Duodenal mucosa (tissue), 2 donors: ENCODE measurements at regions not wholly inside any gene's neighbourhood (a gene's known extent, or its start where the extent isn't known, plus 50 kb on each side); places are given as distances from the start of the nearest gene placed in this dataset.

Source experiments
- H3K27ac ChIP-seq: one replicate; pipeline ENCODE4 v1.7.0; 2013; ENCODE audit warnings: low read depth, low read length
- H3K27me3 ChIP-seq, 2 donors: one replicate each; pipeline ENCODE4 v1.7.0; 2013; ENCODE audit warnings: low read length in 2 of 2, control low read depth in 1 of 2; ENCODE audit not compliant: insufficient read depth in 2 of 2, control insufficient read depth in 1 of 2
- H3K36me3 ChIP-seq, 2 donors: one replicate each; pipeline ENCODE4 v1.7.0; 2013; ENCODE audit warnings: low read length in 2 of 2, control low read depth in 1 of 2; ENCODE audit not compliant: insufficient read depth in 2 of 2, control insufficient read depth in 1 of 2
- H3K4me1 ChIP-seq, 2 donors: one replicate each; pipeline ENCODE4 v1.7.0; 2013; ENCODE audit warnings: low read length in 2 of 2, control low read depth in 1 of 2; ENCODE audit not compliant: insufficient read depth in 2 of 2, control insufficient read depth in 1 of 2
- H3K4me3 ChIP-seq, 2 donors: one replicate each; pipeline ENCODE4 v1.7.0; 2013; ENCODE audit warnings: low read length in 2 of 2, low read depth in 1 of 2
- H3K9ac ChIP-seq, 2 donors: one replicate each; pipeline ENCODE4 v1.7.0; 2013; ENCODE audit warnings: low read length in 2 of 2, low read depth in 1 of 2
- H3K9me3 ChIP-seq, 2 donors: one replicate each; pipeline ENCODE4 v1.7.0; 2013; ENCODE audit warnings: low read length in 2 of 2, control low read depth in 1 of 2; ENCODE audit not compliant: control insufficient read depth in 1 of 2

GRCh38 chr11:115751243-115752015 is 247.2 kb upstream of the CADM1 start:
- H3K9me3 ChIP-seq = no peaks in the 10 kb centered on the region
- H3K4me3 ChIP-seq = no peak overlapping the region
- no peaks in the 10 kb centered on the region for H3K4me1 ChIP-seq
- H3K27ac ChIP-seq = no peak overlapping the region
- H3K36me3 ChIP-seq = no peaks in the 10 kb centered on the region
- H3K27me3 ChIP-seq = no peaks in the 10 kb centered on the region
- H3K9ac ChIP-seq = no peak overlapping the region

- Histone ChIP-seq H3K27ac (no peak overlapping the region), H3K9ac (no peak overlapping the region), H3K4me1 (no peaks in the 10 kb centered on the region), H3K4me3 (no peak overlapping the region), H3K27me3 (no peaks in the 10 kb centered on the region), H3K36me3 (no peaks in the 10 kb centered on the region), H3K9me3 (no peaks in the 10 kb centered on the region)
Measured at GRCh38 chr11:115745610-115746512, 241.6 kb upstream of the CADM1 start.

GRCh38 chr11:115745066-115745465 is 240.9 kb upstream of the CADM1 start:
- H3K9me3 ChIP-seq = no peaks in the 10 kb centered on the region
- H3K4me3 ChIP-seq = no peak overlapping the region
- no peaks in the 10 kb centered on the region for H3K27me3 ChIP-seq
- H3K27ac ChIP-seq = no peak overlapping the region
- no peaks in the 10 kb centered on the region for H3K4me1 ChIP-seq
- H3K9ac ChIP-seq = no peak overlapping the region
- H3K36me3 ChIP-seq = no peaks in the 10 kb centered on the region

- Histone ChIP-seq H3K4me3 (no peak overlapping the region), H3K36me3 (no peaks in the 10 kb centered on the region), H3K27me3 (no peaks in the 10 kb centered on the region), H3K9ac (no peak overlapping the region), H3K27ac (no peak overlapping the region), H3K9me3 (no peaks in the 10 kb centered on the region), H3K4me1 (no peaks in the 10 kb centered on the region)
Measured at GRCh38 chr11:115743719-115744118, 239.5 kb upstream of the CADM1 start.

GRCh38 chr11:115741376-115742107 is 237.3 kb upstream of the CADM1 start:
- no peak overlapping the region for H3K4me3 ChIP-seq
- no peaks in the 10 kb centered on the region for H3K9me3 ChIP-seq
- H3K9ac ChIP-seq = no peak overlapping the region
- H3K4me1 ChIP-seq = no peaks in the 10 kb centered on the region
- H3K36me3 ChIP-seq = no peaks in the 10 kb centered on the region
- H3K27me3 ChIP-seq = no peaks in the 10 kb centered on the region
- H3K27ac ChIP-seq = no peak overlapping the region

DNA sequence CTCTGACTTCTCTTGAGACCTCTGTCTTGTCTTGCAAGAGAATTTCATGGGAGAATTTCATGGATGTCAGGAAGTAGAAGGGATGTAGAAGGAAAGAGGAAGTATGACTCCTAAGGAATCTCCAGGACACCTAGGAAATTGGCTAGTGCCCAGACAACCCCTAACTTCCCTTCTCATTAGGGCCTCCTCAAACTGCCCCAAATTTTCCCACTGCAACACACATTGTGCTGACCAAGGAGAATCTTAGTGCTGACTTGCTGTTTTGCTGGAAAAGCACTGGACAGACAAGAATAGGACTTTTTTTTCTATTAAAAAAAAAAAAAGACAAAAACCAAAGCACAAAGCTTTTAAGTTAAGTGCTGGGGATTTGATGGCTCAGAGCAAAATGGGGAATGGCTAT is 236.1 kb upstream of the CADM1 start:
- no peak overlapping the region for H3K9ac ChIP-seq
- H3K27me3 ChIP-seq = no peaks in the 10 kb centered on the region
- no peaks in the 10 kb centered on the region for H3K36me3 ChIP-seq
- H3K27ac ChIP-seq = no peak overlapping the region
- no peaks in the 10 kb centered on the region for H3K9me3 ChIP-seq
- no peak overlapping the region for H3K4me3 ChIP-seq
- no peaks in the 10 kb centered on the region for H3K4me1 ChIP-seq

DNA sequence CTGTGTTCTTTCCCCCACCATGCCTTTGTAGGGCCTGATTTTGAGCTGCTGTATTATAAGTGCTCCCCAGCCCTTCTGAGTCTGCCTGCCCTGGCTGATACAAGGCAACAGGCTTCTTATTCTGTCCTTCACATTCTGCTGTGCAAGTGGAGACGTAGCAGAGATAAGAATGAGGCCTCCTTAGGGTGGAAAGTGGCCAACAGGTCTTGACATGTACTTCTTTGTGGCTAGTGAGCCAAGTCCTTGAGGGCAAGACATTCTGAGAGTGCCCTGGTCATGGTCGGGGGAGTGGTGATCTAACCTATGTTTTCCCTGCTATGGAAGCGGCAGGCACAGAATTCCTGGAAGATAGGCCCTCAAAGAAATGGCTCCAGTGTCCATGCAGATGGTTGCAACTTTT is 235.7 kb upstream of the CADM1 start:
- Histone ChIP-seq H3K9me3 (no peaks in the 10 kb centered on the region), H3K27ac (no peak overlapping the region), H3K27me3 (no peaks in the 10 kb centered on the region), H3K4me3 (no peak overlapping the region), H3K4me1 (no peaks in the 10 kb centered on the region), H3K9ac (no peak overlapping the region), H3K36me3 (no peaks in the 10 kb centered on the region)

DNA sequence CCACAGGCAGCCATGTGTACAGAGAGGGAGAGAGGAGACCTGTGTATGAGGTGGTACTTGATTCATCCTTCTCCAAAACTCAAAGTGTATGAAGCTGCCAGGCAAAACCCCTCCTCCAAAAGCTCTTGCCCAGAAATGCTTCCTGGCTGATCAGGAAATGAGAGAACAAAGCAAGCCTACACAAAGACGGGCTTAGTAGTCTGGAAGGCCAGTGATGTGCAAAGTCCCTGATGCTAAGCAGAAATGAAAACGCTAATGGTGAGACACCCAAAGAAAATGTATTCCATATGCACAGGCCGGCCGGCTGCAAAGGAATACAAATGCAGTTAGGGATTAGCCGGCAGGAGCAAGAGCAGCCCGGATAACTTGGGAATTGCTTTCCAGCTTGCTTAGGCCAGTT is 234.9 kb upstream of the CADM1 start:
- H3K27ac ChIP-seq = no peak overlapping the region
- no peaks in the 10 kb centered on the region for H3K4me1 ChIP-seq
- no peaks in the 10 kb centered on the region for H3K27me3 ChIP-seq
- H3K4me3 ChIP-seq = no peak overlapping the region
- H3K9me3 ChIP-seq = no peaks in the 10 kb centered on the region
- H3K9ac ChIP-seq = no peak overlapping the region
- no peaks in the 10 kb centered on the region for H3K36me3 ChIP-seq

DNA sequence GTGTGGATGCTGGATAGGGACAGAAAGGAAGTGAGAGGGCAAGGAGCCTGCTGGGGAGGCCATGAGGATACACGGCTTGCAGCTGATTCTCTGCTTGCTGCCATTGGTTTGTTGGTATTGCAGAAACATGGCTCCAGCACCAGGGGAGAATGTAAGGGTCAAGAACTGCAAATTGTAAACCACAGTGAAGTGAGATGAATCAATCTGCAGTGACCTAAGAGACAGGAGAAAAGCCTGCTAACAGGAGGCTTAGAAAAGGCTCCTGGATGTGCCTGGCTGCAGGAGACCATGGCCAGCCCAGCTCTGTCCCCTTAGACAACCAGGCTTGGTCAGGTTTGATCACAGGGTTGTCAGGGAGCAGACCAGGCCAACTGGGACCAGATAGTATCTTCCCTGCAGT is 233.7 kb upstream of the CADM1 start:
- H3K4me3 ChIP-seq = no peak overlapping the region
- H3K9me3 ChIP-seq = no peaks in the 10 kb centered on the region
- H3K27me3 ChIP-seq = no peaks in the 10 kb centered on the region
- H3K4me1 ChIP-seq = no peaks in the 10 kb centered on the region
- H3K9ac ChIP-seq = no peak overlapping the region
- no peaks in the 10 kb centered on the region for H3K36me3 ChIP-seq
- H3K27ac ChIP-seq = no peak overlapping the region

DNA sequence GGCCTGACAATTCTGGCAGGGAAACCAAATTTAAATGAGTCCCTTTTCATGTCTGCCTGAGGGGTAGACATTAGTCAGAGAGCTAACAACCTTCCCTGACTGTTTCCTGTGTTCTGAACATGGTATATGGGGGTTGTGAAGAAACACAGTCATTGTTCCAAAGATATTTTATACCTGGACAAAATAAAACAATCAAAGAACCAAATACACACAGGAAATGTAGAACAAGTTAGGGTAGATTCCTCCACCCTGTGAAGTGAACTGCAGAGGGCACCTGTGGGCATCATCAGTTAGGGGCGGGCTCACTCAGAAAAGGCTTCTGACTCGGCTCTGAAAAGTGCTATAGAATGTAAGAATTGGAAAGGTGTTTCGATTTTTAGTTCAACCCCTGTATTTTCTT is 231.9 kb upstream of the CADM1 start:
- no peaks in the 10 kb centered on the region for H3K27me3 ChIP-seq

More for the DNA sequence above, 231.9 kb upstream of the CADM1 start:
- H3K27ac ChIP-seq = no peak overlapping the region
- no peaks in the 10 kb centered on the region for H3K4me1 ChIP-seq
- H3K9ac ChIP-seq = no peak overlapping the region
- H3K36me3 ChIP-seq = no peaks in the 10 kb centered on the region
- no peak overlapping the region for H3K4me3 ChIP-seq
- no peaks in the 10 kb centered on the region for H3K9me3 ChIP-seq
